Kasumi-1 (cell line): ENCODE measurements at regions not wholly inside any gene's neighbourhood (a gene's known extent, or its start where the extent isn't known, plus 50 kb on each side); places are given as distances from the start of the nearest gene placed in this dataset.

Experiments used
- DNase-seq, 2 experiments: peaks; one replicate each; lab custom pipeline; 2025; lab: John Stamatoyannopoulos, UW

DNA sequence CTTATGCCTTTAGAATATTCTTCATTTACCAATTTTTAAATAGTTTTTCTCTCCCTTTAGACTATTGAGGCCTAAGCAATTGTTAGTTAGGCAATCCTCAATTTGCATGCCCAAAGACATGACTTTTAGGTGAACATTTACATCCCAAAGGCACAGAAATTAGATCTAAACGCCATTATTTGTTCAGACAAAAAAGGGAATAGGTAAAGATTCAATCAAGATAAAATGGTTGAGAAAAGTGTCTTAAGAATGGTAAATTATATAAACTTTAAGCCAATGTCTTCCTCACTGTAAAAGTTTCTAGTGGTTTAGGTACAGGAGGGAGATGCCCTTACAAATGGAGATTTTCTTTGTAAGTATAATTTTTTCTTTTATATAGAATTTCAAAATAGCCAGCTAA is 50.2 kb upstream of the MME start:
- no peak for DNase-seq

DNA sequence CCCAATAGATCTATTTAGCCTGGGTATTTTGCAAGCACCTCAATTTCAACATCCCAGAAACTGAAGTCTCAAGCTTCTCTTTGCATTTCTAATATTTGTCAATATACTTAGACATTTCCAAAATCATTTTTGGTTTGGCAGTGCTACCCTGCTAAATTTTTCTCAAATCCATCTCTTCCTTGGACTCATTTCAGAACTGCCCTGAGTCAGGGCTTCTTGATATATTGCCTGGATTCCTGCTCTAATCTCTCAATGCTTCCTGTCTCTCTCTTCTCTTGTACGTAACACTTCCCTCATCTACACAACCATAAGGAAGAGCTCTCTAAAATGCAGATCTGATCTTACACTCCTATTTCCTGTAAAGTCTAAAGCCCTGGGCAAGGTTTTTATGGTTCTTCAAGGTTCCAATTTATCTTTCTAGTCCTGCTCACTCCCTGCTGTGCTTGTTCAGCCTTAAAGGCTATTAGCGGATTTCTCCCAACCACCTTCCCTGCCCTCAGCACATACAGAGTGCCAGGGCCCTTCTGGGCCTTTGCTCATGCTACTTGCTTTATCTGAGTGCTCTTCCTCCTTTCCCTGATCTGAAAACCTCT is 53.0 kb upstream of the MME start:
- DNase-seq = peak; percentile 42 to 51

DNA sequence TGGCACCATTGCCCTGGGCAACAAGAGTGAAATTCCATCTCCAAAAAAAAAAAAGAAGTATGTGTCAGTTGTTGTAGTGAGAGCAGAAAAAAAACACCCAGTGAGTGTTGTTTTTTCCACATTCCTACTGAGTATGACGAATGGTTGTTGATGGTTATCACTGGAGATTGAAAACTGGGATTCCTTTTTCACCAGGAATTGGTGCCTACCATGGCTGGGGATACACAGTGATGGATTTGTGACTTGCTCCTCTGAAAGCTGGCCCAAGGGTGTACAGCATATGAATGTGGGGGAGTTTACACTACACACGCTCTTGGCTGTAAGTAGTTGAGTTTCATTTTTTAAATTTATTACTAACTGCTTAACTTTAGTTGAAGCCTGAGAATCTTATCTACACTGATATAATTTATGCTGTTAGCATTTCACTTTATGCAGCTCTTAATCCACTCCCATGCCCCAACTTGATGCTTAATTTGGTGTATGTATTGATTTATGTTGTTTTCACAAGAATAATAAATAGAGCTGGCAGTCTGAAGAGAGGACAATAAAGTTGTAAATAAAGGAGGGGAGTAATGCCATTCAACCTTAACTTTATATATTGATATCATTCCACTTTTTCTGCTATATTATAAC is 56.0 kb upstream of the MME start:
- no peak for DNase-seq

DNA sequence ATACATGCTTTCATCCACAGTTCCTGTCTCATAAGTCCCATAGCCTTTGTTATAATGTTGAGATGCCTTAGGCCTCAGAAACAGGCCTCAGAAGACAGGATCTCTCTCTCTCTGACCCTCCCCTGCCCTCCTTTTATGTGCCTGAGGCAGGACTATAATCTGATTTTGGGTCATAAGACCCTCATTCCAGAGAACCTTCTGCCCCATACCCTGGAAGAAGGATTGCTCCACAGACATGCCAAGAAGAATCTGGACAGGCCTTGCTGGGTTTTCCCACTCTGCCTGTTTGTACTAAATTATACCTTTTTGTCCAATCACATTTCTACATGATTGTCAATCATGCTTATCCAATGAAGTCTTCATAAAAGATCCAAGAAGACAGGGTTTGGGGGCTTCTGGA is 57.2 kb upstream of the MME start:
- no peak for DNase-seq

DNA sequence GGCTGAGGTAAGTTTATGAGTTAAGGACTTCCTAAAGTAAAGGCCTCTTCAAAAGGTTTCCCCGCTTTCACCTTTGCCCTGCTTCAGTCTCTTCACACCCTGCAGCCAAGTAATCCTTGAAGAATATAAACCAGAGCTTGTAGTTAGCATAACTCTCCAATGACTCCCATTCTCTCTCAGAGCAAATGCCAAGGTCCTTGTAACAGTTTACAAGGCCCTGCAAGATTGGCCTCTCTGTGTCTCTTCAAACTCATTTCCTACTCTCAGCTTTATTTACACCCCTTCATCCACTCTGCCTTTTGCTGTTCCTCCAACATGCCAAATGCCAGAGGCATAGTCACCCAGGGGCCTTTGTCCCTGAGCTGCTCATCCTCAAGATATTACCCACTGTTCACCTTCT is 60.5 kb upstream of the MME start:
- DNase-seq = no peak

DNA sequence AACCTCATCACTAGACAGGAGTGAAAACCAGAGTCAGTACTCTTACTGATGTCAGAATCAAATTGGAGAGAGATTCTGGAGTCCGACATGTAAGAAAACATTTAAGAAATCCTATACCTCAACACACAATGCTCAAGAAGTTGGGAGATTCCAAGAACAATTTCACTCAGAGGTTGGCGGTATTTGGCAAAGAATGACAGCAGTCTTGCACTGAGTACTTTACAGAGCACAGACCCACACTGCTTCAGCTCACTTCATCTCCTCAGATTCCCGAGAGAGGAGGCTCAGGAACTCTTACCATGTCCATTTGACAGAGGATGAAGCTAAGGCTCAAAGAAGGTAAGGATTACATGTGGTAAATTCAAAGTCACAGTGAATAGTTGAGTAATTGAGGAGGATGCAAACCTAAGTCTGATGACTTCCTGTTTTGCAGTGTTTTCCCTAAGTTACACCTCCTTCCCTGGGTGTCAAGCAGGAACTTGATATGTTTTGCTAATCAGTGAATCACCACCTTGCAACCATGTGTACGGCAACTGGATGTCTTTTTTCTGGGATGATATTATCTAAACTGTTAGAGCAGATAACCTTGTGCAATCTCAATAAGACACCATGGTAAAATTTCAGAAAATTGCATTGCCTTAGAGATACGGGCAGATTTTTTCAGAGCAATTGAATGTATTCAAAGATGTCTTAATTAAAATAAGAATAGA is 61.3 kb upstream of the MME start:
- DNase-seq = peak; percentile 16 to 44

DNA sequence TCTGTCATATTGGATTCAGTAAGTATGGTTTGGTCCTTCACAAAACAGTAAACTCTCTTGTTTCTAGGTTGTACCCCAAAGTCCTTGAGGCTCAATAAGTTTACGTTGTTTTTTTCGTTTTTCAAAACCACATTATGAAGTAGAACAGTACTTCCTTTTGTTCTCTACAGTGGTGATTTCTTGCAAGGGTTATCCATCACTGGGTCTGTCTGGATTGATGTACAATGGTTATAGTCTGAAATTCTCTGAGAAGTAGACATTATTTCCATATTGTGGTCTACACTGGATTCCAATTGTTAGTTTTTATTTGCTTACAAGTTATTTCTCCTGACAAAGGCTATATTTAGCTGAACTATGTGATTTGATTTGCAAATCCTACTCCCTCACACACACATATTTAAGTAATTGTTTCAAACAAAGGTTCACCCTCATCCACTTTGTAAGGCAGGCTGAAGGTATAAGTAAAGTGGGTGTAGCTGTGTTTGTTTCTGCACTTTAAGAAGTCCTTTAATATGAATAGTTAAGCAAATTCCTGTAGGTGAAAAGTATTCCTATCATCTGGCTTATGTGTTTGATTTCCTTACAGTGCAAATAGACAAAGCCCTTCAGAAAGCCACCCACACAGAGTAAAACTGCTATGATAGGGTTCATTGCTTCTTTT is 64.2 kb upstream of the MME start:
- no peak for DNase-seq

DNA sequence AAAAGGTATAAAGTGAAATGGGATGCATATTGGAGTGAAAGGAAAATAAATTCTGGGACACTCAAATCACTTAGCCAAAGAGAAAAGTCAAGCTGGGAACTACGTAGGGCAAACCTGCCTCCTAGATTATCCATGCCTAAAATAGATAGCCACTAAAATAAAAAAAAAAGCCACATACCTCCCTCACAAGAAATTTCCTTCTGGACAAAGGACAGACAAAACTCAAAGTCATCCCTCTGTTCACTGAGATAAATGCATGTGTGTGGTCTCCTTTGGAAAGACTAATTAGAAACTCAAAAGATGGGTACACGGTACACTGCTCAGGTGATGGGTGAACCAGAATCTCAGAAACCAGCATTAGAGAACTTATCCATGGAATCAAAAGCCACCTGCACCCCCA is 65.2 kb upstream of the MME start:
- no peak for DNase-seq

DNA sequence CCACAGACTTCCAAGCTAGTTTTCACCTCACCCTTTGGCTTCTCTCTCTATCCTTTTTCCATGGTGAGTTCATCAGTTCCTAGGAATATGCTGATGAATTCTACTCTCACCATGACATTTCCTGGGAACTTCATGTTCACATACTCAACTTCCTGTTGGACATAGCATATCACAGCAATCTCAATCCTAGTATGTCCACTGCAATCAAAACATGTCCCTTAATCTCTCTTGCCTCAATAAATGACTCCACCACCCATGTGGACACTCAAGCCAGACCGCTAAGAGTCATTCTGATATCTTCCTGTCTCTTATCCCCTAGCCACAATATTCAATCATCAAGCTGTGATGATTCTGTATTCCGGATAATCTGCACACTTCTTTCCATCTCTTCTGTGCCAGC is 66.7 kb upstream of the MME start:
- no peak for DNase-seq

DNA sequence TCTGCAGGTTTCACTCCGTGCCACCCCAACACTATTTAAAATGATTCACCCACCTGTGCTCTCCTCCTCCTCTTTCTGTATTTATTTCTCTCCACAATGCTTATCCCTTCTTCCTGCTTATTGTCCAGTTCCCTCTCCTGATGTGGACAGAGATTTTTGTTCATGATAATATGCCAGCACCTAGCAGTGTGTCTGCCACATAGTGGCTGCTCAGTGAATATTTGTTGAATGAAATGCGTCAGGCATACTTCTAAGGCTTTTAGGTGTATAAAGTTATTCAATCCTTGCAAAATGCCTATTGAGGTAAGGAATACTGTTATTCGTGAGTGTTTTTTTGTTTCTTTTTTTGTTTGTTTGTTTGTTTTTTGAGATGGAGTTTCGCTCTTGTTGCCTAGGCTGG is 67.5 kb upstream of the MME start:
- DNase-seq = no peak

DNA sequence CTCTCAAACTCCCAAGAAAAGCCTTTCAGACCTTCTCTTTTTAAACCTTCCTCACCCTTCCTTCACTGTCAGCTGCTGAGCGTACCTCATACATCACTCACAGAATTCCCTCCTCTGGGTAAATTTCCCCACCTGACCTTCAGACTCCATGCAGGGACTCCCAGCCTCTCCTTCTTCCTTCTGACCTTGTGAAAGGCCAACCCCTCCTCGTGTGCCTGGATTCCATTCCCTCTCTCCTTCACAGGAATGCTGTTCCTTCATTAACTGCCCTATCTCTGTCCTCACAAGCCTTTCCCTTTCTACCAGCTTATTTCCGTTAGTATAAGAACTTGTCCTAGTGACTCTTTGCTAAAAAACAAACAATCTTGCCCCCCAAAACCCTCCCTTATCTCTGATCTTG is 69.7 kb upstream of the MME start:
- DNase-seq = no peak

DNA sequence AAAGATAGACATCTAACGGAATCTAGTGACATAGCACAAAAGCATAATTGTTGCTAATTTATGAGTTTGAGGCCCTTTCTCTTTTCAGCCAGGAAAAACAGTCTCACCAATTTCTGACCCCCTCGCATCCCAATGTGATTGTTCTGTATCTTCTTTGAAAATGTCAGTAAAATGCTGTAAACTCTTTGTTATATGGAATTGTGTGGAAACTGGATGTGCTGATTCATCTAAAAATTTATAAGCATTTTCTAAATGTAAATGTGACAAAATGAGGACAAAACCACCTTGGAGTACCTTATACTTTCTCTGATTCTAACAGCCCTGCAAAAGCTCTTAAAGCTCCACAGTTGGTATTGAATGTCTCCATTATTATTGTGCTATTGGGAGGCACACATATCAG is 70.9 kb upstream of the MME start:
- no peak for DNase-seq

DNA sequence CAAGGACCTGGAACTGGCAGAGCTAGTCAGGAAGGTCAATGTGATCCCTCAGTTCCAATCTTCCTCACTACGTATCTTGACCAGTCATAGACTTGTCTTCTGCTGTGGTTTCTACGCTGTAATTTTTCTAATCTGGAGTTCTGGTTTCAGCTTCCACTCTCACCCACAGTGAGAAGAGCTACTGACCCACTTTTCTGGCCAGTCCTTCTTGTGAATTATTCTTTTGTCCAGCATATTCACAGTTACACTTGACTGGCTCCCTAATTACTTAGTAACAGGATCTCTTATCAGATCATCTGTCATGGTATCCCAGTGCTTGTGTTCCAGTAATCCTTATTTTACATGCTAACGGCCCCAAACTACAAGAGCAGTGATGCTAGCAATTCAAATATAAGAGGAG is 72.4 kb upstream of the MME start:
- DNase-seq = no peak

DNA sequence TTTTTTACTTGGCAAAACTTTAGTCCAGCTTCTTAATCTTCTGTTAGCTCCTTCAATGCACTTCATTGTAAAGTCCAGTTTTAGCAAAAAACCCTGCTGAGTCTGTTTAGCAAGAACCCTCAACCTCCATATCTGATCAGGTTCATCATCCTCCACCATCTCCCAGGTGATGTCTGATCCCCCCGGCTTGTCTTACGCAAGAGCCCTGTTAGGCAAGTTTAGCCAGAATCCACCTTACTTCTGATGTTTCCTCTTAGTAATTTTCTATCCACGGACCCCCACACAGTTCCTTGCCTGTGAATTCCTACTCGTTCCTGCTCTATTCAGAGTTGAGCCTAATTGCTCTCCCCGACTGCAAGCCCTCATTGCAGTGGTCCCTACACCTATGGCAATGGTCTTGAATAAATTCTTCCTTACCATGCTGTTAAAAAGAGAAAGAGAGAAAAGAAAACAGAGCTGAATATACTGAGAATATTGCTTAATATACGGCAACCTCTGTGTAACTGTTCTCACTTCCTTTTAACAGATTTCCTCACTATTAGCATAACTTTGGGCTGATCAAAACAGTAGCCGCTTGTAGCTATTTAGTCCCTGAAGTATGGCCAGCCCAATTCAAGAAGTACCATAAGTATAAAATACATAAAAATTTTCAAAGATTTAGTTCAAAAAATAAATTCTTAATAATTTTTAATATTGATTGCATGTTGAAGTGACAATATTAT is 78.7 kb upstream of the MME start:
- no peak for DNase-seq

DNA sequence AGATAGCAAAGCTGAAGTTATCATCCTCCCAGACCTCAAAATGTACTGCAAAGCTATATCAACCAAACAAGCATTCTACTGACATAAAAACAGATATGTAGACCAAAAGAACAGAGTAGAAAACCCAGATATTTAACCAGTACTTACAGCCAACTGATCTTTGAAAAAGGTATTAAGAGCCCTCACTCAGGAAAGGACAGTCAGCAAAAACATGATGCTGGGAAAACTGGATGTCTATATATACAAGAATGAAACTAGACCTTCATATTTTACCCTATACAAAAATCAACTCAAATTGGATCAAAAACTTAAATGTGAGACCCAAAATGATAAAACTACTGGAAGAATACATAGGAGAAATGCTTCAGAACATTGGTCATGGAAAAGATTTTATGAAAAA is 87.5 kb upstream of the MME start:
- no peak for DNase-seq

DNA sequence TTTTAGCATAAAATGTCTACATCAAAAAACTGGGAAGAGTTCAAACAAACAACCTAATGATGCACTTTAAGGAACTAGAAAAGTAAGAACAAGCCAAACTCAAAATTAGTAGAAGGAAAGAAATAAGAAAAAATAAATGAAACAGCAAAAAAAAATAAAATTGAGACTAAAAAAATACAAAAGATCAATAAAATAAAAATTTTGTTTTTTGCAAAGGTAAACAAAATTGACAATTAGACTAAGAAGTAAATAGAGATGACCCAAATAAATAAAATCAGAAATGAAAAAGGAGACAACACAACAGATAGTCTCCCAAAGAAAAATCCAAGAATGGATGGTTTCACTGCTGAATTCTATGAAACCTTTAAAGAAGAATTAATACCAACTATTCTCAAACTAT is 89.6 kb upstream of the MME start:
- no peak for DNase-seq

DNA sequence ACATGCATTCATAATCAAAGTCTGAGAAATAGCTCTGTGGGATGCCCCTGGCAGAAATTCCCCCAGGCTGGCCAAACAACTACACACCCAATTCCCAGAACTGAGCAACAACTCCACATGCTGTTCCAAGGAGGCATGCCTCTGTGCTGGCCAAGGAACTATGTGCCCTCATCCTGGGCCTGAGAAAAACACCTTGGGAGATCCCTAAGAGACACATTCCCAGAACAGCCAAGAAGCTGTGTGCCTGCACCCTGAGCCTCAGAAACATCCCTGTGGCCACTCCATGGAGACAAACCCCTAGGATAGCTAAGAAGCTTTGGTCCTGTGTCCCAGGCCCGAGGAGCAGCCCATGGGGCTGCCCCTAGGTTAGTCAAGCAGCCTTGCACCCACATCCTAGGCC is 92.3 kb upstream of the MME start:
- DNase-seq = no peak

DNA sequence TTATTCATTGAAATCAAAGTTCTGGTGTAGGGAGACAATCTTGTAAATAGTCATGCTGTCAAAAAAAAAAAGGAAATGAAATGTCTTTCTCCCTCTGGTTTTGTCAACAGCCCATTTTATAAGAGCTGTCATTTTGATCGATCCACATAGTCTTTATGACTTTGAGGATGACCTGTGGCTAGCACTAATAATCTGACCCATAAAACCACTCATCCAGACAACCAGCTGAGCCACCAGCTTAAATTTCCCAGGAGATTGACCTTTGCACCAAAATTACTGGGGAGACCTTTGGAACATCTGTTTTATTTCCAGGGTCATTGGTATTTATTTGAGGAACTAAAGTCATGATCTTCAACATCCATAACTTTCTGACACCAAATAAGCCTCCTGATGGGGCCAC is 98.5 kb upstream of the MME start:
- no peak for DNase-seq

DNA sequence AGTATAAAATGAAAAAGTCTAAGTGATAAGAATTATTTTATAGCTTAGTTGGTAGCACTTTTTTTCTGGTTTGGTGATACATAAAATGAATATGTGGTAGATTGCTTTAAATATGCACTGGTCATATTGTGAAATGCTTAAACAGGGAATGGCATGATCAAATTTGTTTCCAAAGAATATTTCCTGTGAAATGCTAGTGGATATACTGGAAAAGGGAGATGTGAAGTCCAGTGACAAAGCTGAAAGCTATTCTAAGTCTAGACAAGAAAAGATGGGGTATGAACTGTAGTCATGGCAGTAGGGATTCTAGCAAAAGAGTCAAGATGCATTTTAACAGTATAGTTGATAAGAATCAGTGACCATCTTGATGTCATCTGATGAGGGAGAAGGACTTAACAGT is 98.9 kb upstream of the MME start:
- DNase-seq = no peak

DNA sequence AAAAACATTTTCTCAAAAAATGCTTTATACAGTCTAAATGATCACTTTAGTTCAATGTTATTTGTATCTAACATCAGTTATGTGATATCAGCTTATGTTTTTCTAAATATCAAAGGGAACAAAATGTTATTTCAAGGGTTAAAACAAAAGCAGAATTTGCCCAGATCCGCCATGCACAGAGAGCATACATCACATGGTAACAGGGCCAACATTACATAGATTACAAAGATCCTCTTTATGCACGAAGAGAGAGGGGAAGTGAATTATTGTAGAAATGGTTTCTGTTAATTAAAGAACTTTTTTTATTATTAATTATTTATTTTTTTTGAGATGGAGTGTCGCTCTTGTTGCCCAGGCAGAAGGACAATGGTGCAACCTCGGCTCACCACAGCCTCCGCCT is 100.8 kb upstream of the MME start:
- DNase-seq = no peak

DNA sequence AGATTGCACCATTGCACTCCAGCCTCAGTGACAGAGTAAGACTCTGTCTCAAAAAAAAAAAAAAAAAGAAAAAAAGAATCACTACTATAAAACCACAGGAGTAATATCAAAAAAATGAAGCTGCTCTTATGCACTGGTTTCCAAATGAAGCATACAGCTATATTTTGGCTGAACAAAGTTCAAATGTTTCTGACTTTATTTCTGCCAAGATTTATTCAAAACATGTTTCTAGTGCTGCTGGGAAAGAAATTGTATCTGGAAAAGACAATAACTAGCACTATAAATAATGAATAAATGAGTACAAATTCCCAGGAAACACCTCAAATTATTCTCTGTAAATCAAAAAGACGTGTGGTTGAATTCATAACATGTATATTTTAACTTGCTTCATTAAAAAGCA is 102.5 kb upstream of the MME start:
- no peak for DNase-seq

DNA sequence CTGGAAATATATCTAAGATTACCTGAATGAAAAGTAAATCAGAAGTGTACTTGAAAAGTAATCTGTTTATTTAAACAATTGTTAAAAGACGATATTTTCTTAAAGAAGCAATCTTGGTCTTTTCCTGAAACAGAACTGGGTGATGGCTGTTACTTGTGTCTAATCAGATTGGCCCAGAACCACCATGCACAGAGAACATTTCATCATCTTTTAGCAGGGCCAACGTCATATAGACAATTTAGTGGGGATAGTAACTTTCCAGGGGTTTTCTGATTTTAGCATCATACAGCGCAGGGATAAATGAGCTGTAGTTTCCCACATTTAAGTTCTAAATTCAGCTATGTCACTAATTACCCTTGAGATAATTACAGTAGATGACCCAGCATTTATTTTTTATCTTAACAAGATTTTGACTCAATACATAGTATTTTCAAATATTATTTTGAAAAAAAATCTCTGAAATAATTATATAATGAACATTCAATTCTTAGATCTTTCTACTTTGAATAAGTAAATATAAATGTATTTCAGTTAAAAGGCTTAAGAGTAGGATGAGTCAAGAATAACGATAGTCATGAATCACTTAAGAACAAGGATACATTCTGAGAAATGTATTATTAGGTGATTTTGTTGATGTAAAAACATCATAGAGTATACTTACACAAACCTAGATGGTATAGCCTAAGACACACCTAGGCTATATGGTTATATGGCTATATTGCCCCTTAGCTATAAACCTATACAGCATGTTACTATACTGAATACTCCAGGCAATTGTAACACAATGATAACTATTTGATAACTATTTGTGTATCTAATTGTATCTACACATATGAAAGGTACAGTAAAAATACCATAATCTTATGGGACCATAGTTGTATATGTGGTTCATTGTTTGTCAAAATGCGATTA is 103.8 kb upstream of the MME start:
- DNase-seq = no peak
